SK-N-SH (cell line): ENCODE measurements at regions not wholly inside any gene's neighbourhood (a gene's known extent, or its start where the extent isn't known, plus 50 kb on each side); places are given as distances from the start of the nearest gene placed in this dataset.
A peak's percentile ranks its signal among the peaks of the same experiment; 100 is the strongest.

Experiments
- CTCF ChIA-PET: fragments of 300-600, 350-600 bp; formaldehyde crosslinking; extraction: SDS; loops from one replicate; lab custom pipeline; 2021; lab: Yijun Ruan, JAX
- POLR2A ChIA-PET: fragments of 350-600 bp; sonication (Branson Sonifier 250); formaldehyde crosslinking; extraction: SDS; loops from one replicate; lab custom pipeline; 2020; ENCODE audit warnings: antibody characterized with exemption, inconsistent platforms; lab: Yijun Ruan, JAX
- DNase-seq: peaks from one replicate; pipeline ENCODE4 v3.0.0; 2012
- H2AFZ ChIP-seq: fragments of 200-600 bp; sonication (generic); 2 replicates; pipeline ENCODE4 v1.8.1; 2016; ENCODE audit warnings: antibody characterized with exemption, mild to moderate bottlenecking, low read depth
- H3F3A ChIP-seq: fragments of 200-600 bp; sonication (generic); replicated peaks from 2 replicates; pipeline ENCODE3; 2016; ENCODE audit warnings: antibody characterized with exemption, mild to moderate bottlenecking; ENCODE audit not compliant: insufficient read depth
- H3K27ac ChIP-seq, 2 experiments: fragments of 200-500 bp in 1 of 2; fragments of 200-600 bp in 1 of 2; sonication (Bioruptor generic) in 1 of 2; sonication (generic), shearing (Covaris generic) in 1 of 2; 2 replicates each; pipeline versions ENCODE4 v1.5.1 to v1.6.1; 2014 to 2016; ENCODE audit warnings: low read depth in 2 of 2, inconsistent platforms in 1 of 2, low read length in 1 of 2, mild to moderate bottlenecking in 1 of 2, mixed read lengths in 1 of 2
- H3K27me3 ChIP-seq: fragments of 200-600 bp; sonication (generic), shearing (Covaris generic); 2 replicates; pipeline ENCODE4 v1.6.1; 2016; ENCODE audit warnings: mixed run types; ENCODE audit not compliant: insufficient read depth
- H3K36me3 ChIP-seq, 2 experiments: fragments of 200-500 bp in 1 of 2; fragments of 200-600 bp in 1 of 2; sonication (Bioruptor generic) in 1 of 2; sonication (generic) in 1 of 2; replicated peaks in 1 of 2; 2 replicates each; pipeline versions ENCODE3 to v1.5.1; 2014 to 2016; ENCODE audit warnings: low read length in 1 of 2, mild to moderate bottlenecking in 1 of 2; ENCODE audit not compliant: insufficient read depth in 2 of 2, control insufficient read depth in 1 of 2
- H3K4me1 ChIP-seq, 2 experiments: fragments of 200-500 bp in 1 of 2; fragments of 200-600 bp in 1 of 2; sonication (Bioruptor generic) in 1 of 2; sonication (generic), shearing (Covaris generic) in 1 of 2; 2 replicates each; pipeline versions ENCODE4 v1.5.1 to v1.6.1; 2014 to 2016; ENCODE audit warnings: low read depth in 1 of 2, low read length in 1 of 2, mixed run types in 1 of 2; ENCODE audit not compliant: insufficient read depth in 2 of 2, control insufficient read depth in 1 of 2
- H3K4me2 ChIP-seq: fragments of 200-600 bp; sonication (generic), shearing (Covaris generic); 2 replicates; pipeline ENCODE4 v1.6.1; 2017; ENCODE audit warnings: mixed run types
- H3K4me3 ChIP-seq, 2 experiments: fragments of 200-500 bp in 1 of 2; fragments of 200-600 bp in 1 of 2; sonication (Bioruptor generic) in 1 of 2; sonication (generic), shearing (Covaris generic) in 1 of 2; 2 replicates each; pipeline versions ENCODE4 v1.5.1 to v1.8.1; 2014 to 2016; ENCODE audit warnings: low read depth in 2 of 2, inconsistent platforms in 1 of 2, low read length in 1 of 2, mild to moderate bottlenecking in 1 of 2, mixed read lengths in 1 of 2, moderate library complexity in 1 of 2
- H3K79me2 ChIP-seq: fragments of 200-600 bp; sonication (generic); 2 replicates; pipeline ENCODE4 v1.8.1; 2017; ENCODE audit warnings: mild to moderate bottlenecking; ENCODE audit not compliant: insufficient read depth
- H3K9ac ChIP-seq: fragments of 200-600 bp; sonication (generic); 2 replicates; pipeline ENCODE4 v1.6.1; 2017; ENCODE audit warnings: mixed run types
- H3K9me2 ChIP-seq: fragments of 200-600 bp; sonication (generic); 2 replicates; pipeline ENCODE4 v1.6.1; 2017; ENCODE audit warnings: mixed run types
- H3K9me3 ChIP-seq: fragments of 200-600 bp; sonication (generic); 2 replicates; pipeline ENCODE4 v1.6.1; 2017; ENCODE audit warnings: mixed run types, mild to moderate bottlenecking, moderate library complexity
- H4K20me1 ChIP-seq: fragments of 200-600 bp; sonication (generic); 2 replicates; pipeline ENCODE4 v1.6.1; 2017; ENCODE audit warnings: mild to moderate bottlenecking, mixed run types; ENCODE audit not compliant: insufficient read depth
- GATA2 ChIP-seq: sonication (generic); formaldehyde crosslinking; IDR thresholded peaks from 2 replicates; pipeline ENCODE4 v1.5.0; 2020; ENCODE audit warnings: mild to moderate bottlenecking, missing genetic modification reagents
- MAX ChIP-seq: IDR thresholded peaks from 2 replicates; pipeline ENCODE4 v1.4.0; 2012; ENCODE audit warnings: low read depth
- TCF12 ChIP-seq: IDR thresholded peaks from 2 replicates; pipeline ENCODE4 v1.4.0; 2012
- TEAD4 ChIP-seq: IDR thresholded peaks from 2 replicates; pipeline ENCODE4 v1.4.0; 2012; ENCODE audit warnings: mild to moderate bottlenecking, borderline replicate concordance; ENCODE audit not compliant: insufficient read depth
- YY1 ChIP-seq: IDR thresholded peaks from 2 replicates; pipeline ENCODE4 v1.4.0; 2012; ENCODE audit warnings: low read depth, mild to moderate bottlenecking
- WGBS: methylation state at CpG from one replicate; pipeline ENCODE4 v1.1.6; 2017; ENCODE audit warnings: low lambda C conversion rate; 5-methylcytosine and 5-hydroxymethylcytosine counted together
- TF ChIP-seq, protein P1 (sequence below): fragments of 200-600 bp; sonication (generic); IDR thresholded peaks from 2 replicates; pipeline ENCODE4 v1.6.1; 2017; ENCODE audit warnings: antibody characterized with exemption, mild to moderate bottlenecking, moderate library complexity
- TF ChIP-seq, protein P2 (sequence below): fragments of 150-350 bp; IDR thresholded peaks from 2 replicates; pipeline ENCODE4 v1.6.1; 2016; ENCODE audit warnings: mild to moderate bottlenecking, low read depth, low read length

DNA sequence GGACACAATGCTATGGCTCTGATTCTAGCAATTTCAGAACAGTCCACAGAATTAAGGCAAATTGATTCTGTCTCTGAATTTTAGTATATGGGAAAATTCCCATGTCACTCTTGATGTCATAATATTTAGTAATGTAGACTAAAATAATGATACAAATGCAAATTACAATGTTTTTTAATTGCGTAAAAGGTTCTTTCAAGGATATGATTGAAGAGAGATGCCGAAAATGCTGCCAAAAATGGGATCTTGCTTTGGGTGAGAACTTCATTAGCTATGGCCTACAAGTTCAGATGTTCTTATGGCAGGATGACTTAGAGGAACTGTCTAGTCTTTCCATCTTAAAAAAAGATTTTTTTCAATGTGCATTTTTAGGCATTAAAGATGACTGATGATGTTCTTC lies 170.6 kb downstream of the TMA16 start:
- H3K9me3 ChIP-seq, result no peaks in the 10 kb centered on the region
- H3K27ac ChIP-seq, result no peak overlapping the region
- 46% methylated on average over 2 of the region's 2 CpGs for WGBS
- DNase-seq, result no peak
- no peaks in the 10 kb centered on the region for H4K20me1 ChIP-seq
- ChIA-PET POLR2A (no interaction called here), CTCF (no interaction called here)
- no peak overlapping the region for H3K9ac ChIP-seq
- no peaks in the 10 kb centered on the region for H3K79me2 ChIP-seq
- no peaks in the 10 kb centered on the region for H3K9me2 ChIP-seq
- peaks cover 0 to 3% of the 10 kb centered on the region in 2 experiments; a peak in 1 of 4 replicates for H3K4me1 ChIP-seq
- H3K27me3 ChIP-seq, result no peaks in the 10 kb centered on the region
- no peak overlapping the region for H3K4me2 ChIP-seq
- no peak for TF ChIP-seq MAX
- no peak for TF ChIP-seq GATA2 (CRISPR knock-in tag)
- no peak for TF ChIP-seq TEAD4
- H3K36me3 ChIP-seq, result no peaks in the 10 kb centered on the region
- H2AFZ ChIP-seq, result no peak overlapping the region
- H3F3A ChIP-seq, result no peaks in the 10 kb centered on the region
- no peak overlapping the region for H3K4me3 ChIP-seq

DNA sequence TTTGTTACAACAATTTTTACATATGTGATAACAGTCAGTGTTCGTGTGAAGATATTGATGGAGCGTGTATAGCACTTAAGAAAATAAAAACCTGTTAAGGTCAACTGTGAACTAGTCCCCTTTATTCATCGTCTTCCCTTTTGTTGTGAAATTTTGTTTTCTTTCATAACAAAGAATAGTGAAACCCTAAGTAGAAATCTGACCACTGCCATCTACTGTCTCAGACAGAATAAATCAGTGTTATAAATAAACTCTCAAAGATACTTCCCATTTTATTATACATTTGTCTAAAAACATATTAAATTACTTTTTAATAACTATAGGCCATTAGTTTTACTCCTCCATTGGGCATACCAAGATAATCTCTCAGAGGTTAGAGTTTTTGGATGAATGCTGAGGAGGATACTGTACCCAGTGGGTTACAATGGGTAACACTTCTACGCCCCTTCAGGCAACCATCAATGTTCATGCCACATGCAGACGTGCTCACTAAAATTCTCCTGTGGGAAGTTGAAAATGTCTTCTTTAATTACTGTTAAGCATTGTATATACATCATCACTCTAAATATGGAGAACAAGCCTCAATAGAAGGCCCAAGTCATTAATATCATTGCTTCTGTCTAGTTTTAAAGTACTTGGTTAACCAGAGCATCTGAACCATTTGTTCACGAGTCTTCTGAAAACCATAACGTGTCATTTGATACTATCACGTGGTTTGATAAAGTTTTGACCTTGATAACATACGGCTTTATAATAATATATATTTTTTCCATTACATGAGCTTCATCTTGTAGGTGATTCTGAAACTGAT lies 171.2 kb downstream of the TMA16 start:
- no peak overlapping the region for H3K27ac ChIP-seq
- H3F3A ChIP-seq, result no peaks in the 10 kb centered on the region
- H3K4me1 ChIP-seq, result peaks cover 0 to 3% of the 10 kb centered on the region in 2 experiments; a peak in 1 of 4 replicates
- peak overlapping the region; percentile 30; the same call in 1 of the 2 replicates for H2AFZ ChIP-seq
- WGBS, result 8% methylated on average over 9 of the region's 9 CpGs
- no peak overlapping the region for H3K4me2 ChIP-seq
- CTCF ChIA-PET, result interaction anchor here (1.5 kb wide), 1 partner anchor 15 kb away, joined by 6 read pairs; no protein-coding TSS in a partner anchor
- H3K9me2 ChIP-seq, result no peaks in the 10 kb centered on the region
- H3K9me3 ChIP-seq, result no peaks in the 10 kb centered on the region
- H3K27me3 ChIP-seq, result 0 out of 2 replicates have a peak, but pooled peaks cover 4% of the 10 kb centered on the region
- no peak overlapping the region for H3K9ac ChIP-seq
- no peak for DNase-seq
- H4K20me1 ChIP-seq, result no peaks in the 10 kb centered on the region
- H3K79me2 ChIP-seq, result no peaks in the 10 kb centered on the region
- no peaks in the 10 kb centered on the region for H3K36me3 ChIP-seq
- TF ChIP-seq, protein P1, sequence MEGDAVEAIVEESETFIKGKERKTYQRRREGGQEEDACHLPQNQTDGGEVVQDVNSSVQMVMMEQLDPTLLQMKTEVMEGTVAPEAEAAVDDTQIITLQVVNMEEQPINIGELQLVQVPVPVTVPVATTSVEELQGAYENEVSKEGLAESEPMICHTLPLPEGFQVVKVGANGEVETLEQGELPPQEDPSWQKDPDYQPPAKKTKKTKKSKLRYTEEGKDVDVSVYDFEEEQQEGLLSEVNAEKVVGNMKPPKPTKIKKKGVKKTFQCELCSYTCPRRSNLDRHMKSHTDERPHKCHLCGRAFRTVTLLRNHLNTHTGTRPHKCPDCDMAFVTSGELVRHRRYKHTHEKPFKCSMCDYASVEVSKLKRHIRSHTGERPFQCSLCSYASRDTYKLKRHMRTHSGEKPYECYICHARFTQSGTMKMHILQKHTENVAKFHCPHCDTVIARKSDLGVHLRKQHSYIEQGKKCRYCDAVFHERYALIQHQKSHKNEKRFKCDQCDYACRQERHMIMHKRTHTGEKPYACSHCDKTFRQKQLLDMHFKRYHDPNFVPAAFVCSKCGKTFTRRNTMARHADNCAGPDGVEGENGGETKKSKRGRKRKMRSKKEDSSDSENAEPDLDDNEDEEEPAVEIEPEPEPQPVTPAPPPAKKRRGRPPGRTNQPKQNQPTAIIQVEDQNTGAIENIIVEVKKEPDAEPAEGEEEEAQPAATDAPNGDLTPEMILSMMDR, result peak; percentile 15; the same call in 1 of the 2 replicates
- TF ChIP-seq, protein P2, sequence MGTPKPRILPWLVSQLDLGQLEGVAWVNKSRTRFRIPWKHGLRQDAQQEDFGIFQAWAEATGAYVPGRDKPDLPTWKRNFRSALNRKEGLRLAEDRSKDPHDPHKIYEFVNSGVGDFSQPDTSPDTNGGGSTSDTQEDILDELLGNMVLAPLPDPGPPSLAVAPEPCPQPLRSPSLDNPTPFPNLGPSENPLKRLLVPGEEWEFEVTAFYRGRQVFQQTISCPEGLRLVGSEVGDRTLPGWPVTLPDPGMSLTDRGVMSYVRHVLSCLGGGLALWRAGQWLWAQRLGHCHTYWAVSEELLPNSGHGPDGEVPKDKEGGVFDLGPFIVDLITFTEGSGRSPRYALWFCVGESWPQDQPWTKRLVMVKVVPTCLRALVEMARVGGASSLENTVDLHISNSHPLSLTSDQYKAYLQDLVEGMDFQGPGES, result no peak
- TF ChIP-seq YY1, result no peak
- TF ChIP-seq TCF12, result no peak
- POLR2A ChIA-PET, result no interaction called here
- no peak overlapping the region for H3K4me3 ChIP-seq
